H1 (cell line): ENCODE measurements at regions not wholly inside any gene's neighbourhood (a gene's known extent, or its start where the extent isn't known, plus 50 kb on each side); places are given as distances from the start of the nearest gene placed in this dataset.

Experiments
- CTCF ChIA-PET: fragments of 300-600 bp; sonication (Branson Sonifier 250); formaldehyde crosslinking; loops from one replicate; lab custom pipeline; 2021; ENCODE audit not compliant: partially characterized antibody; lab: Charles Lee
- POLR2A ChIA-PET: fragments of 300-600 bp; sonication (Branson Sonifier 250); formaldehyde crosslinking; loops from one replicate; lab custom pipeline; 2021; ENCODE audit warnings: inconsistent platforms; ENCODE audit not compliant: partially characterized antibody; lab: Charles Lee
- DNase-seq, 2 experiments: peaks; one replicate each; pipeline versions ENCODE4 v3.0.0 to v3.0.0-alpha.2; 2010 to 2022; ENCODE audit warnings: low spot score in 2 of 2, low read depth in 1 of 2, mixed read lengths in 1 of 2
- FAIRE-seq: peaks from 2 replicates; lab custom pipeline; 2011; peaks lifted over from hg19 to GRCh38; lab: Jason Lieb, UNC
- H2AFZ ChIP-seq: 2 replicates; pipeline ENCODE4 v1.8.1; 2012; ENCODE audit warnings: low read length, inconsistent platforms
- H2AK5ac ChIP-seq: 2 replicates; pipeline ENCODE4 v1.6.1; 2013; ENCODE audit warnings: low read depth, low read length
- H2BK120ac ChIP-seq: replicated peaks from 2 replicates; pipeline ENCODE3; 2013; ENCODE audit warnings: low read depth, low read length, inconsistent platforms
- H2BK12ac ChIP-seq: 2 replicates; pipeline ENCODE4 v1.6.1; 2013; ENCODE audit warnings: low read depth, low read length
- H2BK15ac ChIP-seq: 2 replicates; pipeline ENCODE4 v1.6.1; 2013; ENCODE audit warnings: low read length
- H2BK20ac ChIP-seq: 2 replicates; pipeline ENCODE4 v1.6.1; 2013; ENCODE audit warnings: low read length
- H2BK5ac ChIP-seq: 2 replicates; pipeline ENCODE4 v1.6.1; 2013; ENCODE audit warnings: low read depth, low read length
- H3K14ac ChIP-seq: 2 replicates; pipeline ENCODE4 v1.6.1; 2013; ENCODE audit warnings: inconsistent platforms; ENCODE audit not compliant: insufficient read length
- H3K18ac ChIP-seq: 2 replicates; pipeline ENCODE4 v1.6.1; 2013; ENCODE audit warnings: low read length; ENCODE audit errors: extremely low read depth
- H3K23ac ChIP-seq: 2 replicates; pipeline ENCODE4 v1.6.1; 2013; ENCODE audit warnings: inconsistent platforms; ENCODE audit not compliant: insufficient read length
- H3K23me2 ChIP-seq: 2 replicates; pipeline ENCODE4 v1.6.1; 2013; ENCODE audit warnings: low read depth, low read length
- H3K27ac ChIP-seq: 2 replicates; pipeline ENCODE4 v1.6.1; 2011; ENCODE audit warnings: low read depth, low read length, inconsistent platforms
- H3K27me3 ChIP-seq, 4 experiments: replicated peaks in 1 of 4; 1 replicate in 1 of 4; 2 replicates in 3 of 4; pipeline versions ENCODE4 v1.6.1 to v1.8.1; 2011 to 2013; ENCODE audit warnings: low read length in 3 of 4, mild to moderate bottlenecking in 3 of 4, inconsistent platforms in 2 of 4, mixed read lengths in 2 of 4, moderate library complexity in 1 of 4; ENCODE audit not compliant: control insufficient read depth in 3 of 4, insufficient read depth in 3 of 4; ENCODE audit errors: extremely low read depth in 1 of 4
- H3K36me3 ChIP-seq, 4 experiments: 2 replicates each; pipeline versions ENCODE4 v1.6.1 to v1.8.1; 2011 to 2013; ENCODE audit warnings: mild to moderate bottlenecking in 4 of 4, low read length in 3 of 4, moderate library complexity in 2 of 4, control low read depth in 1 of 4, inconsistent platforms in 1 of 4; ENCODE audit not compliant: insufficient read depth in 4 of 4, control insufficient read depth in 2 of 4
- H3K4ac ChIP-seq: replicated peaks from 2 replicates; pipeline ENCODE3; 2013; ENCODE audit warnings: low read length, low read depth, mixed read lengths, inconsistent platforms; ENCODE audit not compliant: insufficient read length
- H3K4me1 ChIP-seq, 4 experiments: replicated peaks in 1 of 4; 1 replicate in 1 of 4; 2 replicates in 3 of 4; pipeline versions ENCODE4 v1.6.1 to v1.8.1; 2011 to 2013; ENCODE audit warnings: low read length in 3 of 4, inconsistent platforms in 2 of 4, mixed read lengths in 1 of 4; ENCODE audit not compliant: insufficient read depth in 4 of 4, control insufficient read depth in 3 of 4
- H3K4me2 ChIP-seq, 2 experiments: 2 replicates each; pipeline versions ENCODE4 v1.6.1 to v1.8.1; 2011 to 2013; ENCODE audit warnings: low read depth in 2 of 2, low read length in 2 of 2, control low read depth in 1 of 2, inconsistent platforms in 1 of 2, mild to moderate bottlenecking in 1 of 2; ENCODE audit not compliant: insufficient read depth in 1 of 2
- H3K4me3 ChIP-seq, 4 experiments: fragments of 200-600, 300-600 bp in 1 of 4; sonication (generic), shearing (Covaris generic), sonication (Bioruptor Twin) in 1 of 4; 2 replicates each; pipeline versions ENCODE4 v1.5.1 to v1.8.1; 2011 to 2016; ENCODE audit warnings: low read length in 4 of 4, low read depth in 3 of 4, control low read depth in 2 of 4, inconsistent platforms in 2 of 4, mild to moderate bottlenecking in 2 of 4, mixed read lengths in 1 of 4, moderate library complexity in 1 of 4; ENCODE audit not compliant: insufficient read depth in 2 of 4; ENCODE audit errors: extremely low read depth in 1 of 4
- H3K56ac ChIP-seq: replicated peaks from 2 replicates; pipeline ENCODE3; 2013; ENCODE audit warnings: low read depth, mild to moderate bottlenecking, mixed read lengths, low read length, inconsistent platforms; ENCODE audit not compliant: insufficient read length
- H3K79me1 ChIP-seq: 2 replicates; pipeline ENCODE4 v1.6.1; 2013; ENCODE audit warnings: low read depth, low read length, control low read depth
- H3K79me2 ChIP-seq, 2 experiments: 2 replicates each; pipeline versions ENCODE4 v1.6.1 to v1.8.1; 2012 to 2013; ENCODE audit warnings: low read length in 2 of 2, mild to moderate bottlenecking in 2 of 2, inconsistent platforms in 1 of 2; ENCODE audit not compliant: insufficient read depth in 2 of 2, control insufficient read depth in 1 of 2
- H3K9ac ChIP-seq, 4 experiments: replicated peaks in 1 of 4; 1 replicate in 1 of 4; 2 replicates in 3 of 4; pipeline versions ENCODE4 v1.6.1 to v1.8.1; 2011 to 2013; ENCODE audit warnings: low read depth in 3 of 4, low read length in 3 of 4, control low read depth in 2 of 4, mild to moderate bottlenecking in 2 of 4, moderate library complexity in 2 of 4, inconsistent platforms in 1 of 4; ENCODE audit errors: extremely low read depth in 1 of 4
- H3K9me3 ChIP-seq, 2 experiments: 2 replicates each; pipeline versions ENCODE4 v1.6.1 to v1.8.1; 2012 to 2013; ENCODE audit warnings: mild to moderate bottlenecking in 2 of 2, moderate library complexity in 2 of 2, control low read depth in 1 of 2, inconsistent platforms in 1 of 2, low read depth in 1 of 2, low read length in 1 of 2, mixed read lengths in 1 of 2; ENCODE audit not compliant: insufficient read depth in 2 of 2
- H4K20me1 ChIP-seq, 2 experiments: replicated peaks in 1 of 2; 2 replicates each; pipeline versions ENCODE3 to v1.8.1; 2011 to 2013; ENCODE audit warnings: inconsistent platforms in 2 of 2, low read length in 2 of 2, mild to moderate bottlenecking in 1 of 2; ENCODE audit not compliant: insufficient read depth in 2 of 2, control insufficient read depth in 1 of 2
- H4K5ac ChIP-seq: 2 replicates; pipeline ENCODE4 v1.6.1; 2013; ENCODE audit warnings: low read length, low read depth, mixed read lengths, inconsistent platforms; ENCODE audit not compliant: insufficient read length
- H4K8ac ChIP-seq: 2 replicates; pipeline ENCODE4 v1.8.0; 2013; ENCODE audit warnings: mild to moderate bottlenecking, moderate library complexity, low read length, inconsistent platforms; ENCODE audit not compliant: insufficient read depth; ENCODE audit errors: extremely low read depth
- H4K91ac ChIP-seq: replicated peaks from 2 replicates; pipeline ENCODE3; 2013; ENCODE audit warnings: low read length, mixed read lengths, inconsistent platforms; ENCODE audit not compliant: insufficient read length
- ASH2L ChIP-seq: fragments of 200-600, 300-600 bp; sonication (generic); IDR thresholded peaks from one replicate; pipeline ENCODE4 v1.7.1; 2017; ENCODE audit warnings: low read length
- BRCA1 ChIP-seq: IDR thresholded peaks from 2 replicates; pipeline ENCODE4 v1.6.1; 2012; ENCODE audit warnings: low read depth, low read length, improper control_type of control experiment
- CEBPB ChIP-seq: IDR thresholded peaks from 2 replicates; pipeline ENCODE4 v1.6.1; 2012; ENCODE audit warnings: low read depth, low read length
- HDAC2 ChIP-seq, 2 experiments: fragments of 300-600 bp in 1 of 2; sonication (generic) in 1 of 2; IDR thresholded peaks; 2 replicates each; pipeline ENCODE4 v1.6.1; 2011 to 2012; ENCODE audit warnings: low read depth in 2 of 2, low read length in 2 of 2, mild to moderate bottlenecking in 2 of 2, moderate library complexity in 2 of 2, borderline replicate concordance in 1 of 2, inconsistent platforms in 1 of 2
- JUN ChIP-seq: IDR thresholded peaks from 2 replicates; pipeline ENCODE4 v1.6.1; 2011; ENCODE audit warnings: low read depth, mild to moderate bottlenecking, improper control_type of control experiment, low read length
- RXRA ChIP-seq: IDR thresholded peaks from 2 replicates; pipeline ENCODE4 v1.6.1; 2011; ENCODE audit warnings: low read depth, mild to moderate bottlenecking, low read length, moderate library complexity; ENCODE audit not compliant: insufficient read depth
- SIX5 ChIP-seq: IDR thresholded peaks from 2 replicates; pipeline ENCODE4 v1.6.1; 2011; ENCODE audit warnings: mild to moderate bottlenecking, low read depth, low read length
- TCF12 ChIP-seq: IDR thresholded peaks from 2 replicates; pipeline ENCODE4 v1.6.1; 2011; ENCODE audit warnings: low read depth, mild to moderate bottlenecking, low read length
- WGBS, 2 experiments: shearing (Covaris generic) in 1 of 2; methylation state at CpG; one replicate each; pipeline versions ENCODE4 v1.1.6 to v1.1.7; 2013 to 2015; ENCODE audit warnings: low lambda C conversion rate in 2 of 2, mixed read lengths in 2 of 2, inconsistent platforms in 1 of 2, low coverage in 1 of 2, missing lambda C conversion rate in 1 of 2; ENCODE audit not compliant: insufficient replicate concordance in 2 of 2, insufficient coverage in 1 of 2, insufficient read length in 1 of 2; ENCODE audit errors: extremely low coverage in 1 of 2, missing lambda C conversion rate in 1 of 2; 5-methylcytosine and 5-hydroxymethylcytosine counted together

- Histone ChIP-seq H3K4ac (no peak overlapping the region), H2AK5ac (no peak overlapping the region), H4K20me1 (no peaks in the 10 kb centered on the region), H3K23ac (no peak overlapping the region), H3K4me3 (no peak overlapping the region), H4K91ac (no peak overlapping the region), H3K9me3 (no peaks in the 10 kb centered on the region), H2BK20ac (no peak overlapping the region), H3K27ac (no peak overlapping the region), H2BK5ac (no peak overlapping the region), H3K4me1 (peaks cover 0 to 13% (median 9%) of the 10 kb centered on the region in 4 experiments; a peak in 5 of 7 replicates), H3K79me2 (no peaks in the 10 kb centered on the region), H2BK120ac (no peak overlapping the region), H3K23me2 (peaks cover 6% of the 10 kb centered on the region; the same call in 1 of the 2 replicates), H3K4me2 (no peak overlapping the region), H4K8ac (no peak overlapping the region), H2BK12ac (no peak overlapping the region), H2BK15ac (0 out of 2 replicates have a peak overlapping the region, but pooled peaks have one; percentile 34), H2AFZ (no peak overlapping the region), H3K36me3 (no peaks in the 10 kb centered on the region), H4K5ac (no peak overlapping the region), H3K56ac (no peak overlapping the region), H3K27me3 (peaks cover 11 to 29% (median 21%) of the 10 kb centered on the region in 4 experiments), H3K18ac (no peak overlapping the region), H3K9ac (no peak overlapping the region), H3K14ac (no peak overlapping the region), H3K79me1 (no peaks in the 10 kb centered on the region)
- WGBS, 2 experiments, result 74% methylated on average over 27 of the region's 27 CpGs; no CpG with 5 or more reads in 1 of the 2 experiments
- DNase-seq (no peak), FAIRE-seq (no peak)
- POLR2A ChIA-PET, result interaction anchor here (0.8 kb wide), 1 partner anchor 120 kb away, joined by 3 read pairs; no protein-coding TSS in a partner anchor
- CTCF ChIA-PET, result interaction anchor here (0.8 to 4.8 kb wide), 31 partner anchors 9 to 571 kb away, joined by 3 to 92 read pairs (median 4); no protein-coding TSS in a partner anchor
- no peak for TF ChIP-seq BRCA1
- TF ChIP-seq SIX5, result no peak
- no peak for TF ChIP-seq TCF12
- TF ChIP-seq CEBPB, result no peak
- TF ChIP-seq HDAC2 (IDR thresholded peaks at IDR 0.05; ENCODE audit: borderline replicate concordance in 1 of 2, low read depth in 2 of 2, low read length in 2 of 2), result no peak
- no peak for TF ChIP-seq ASH2L
- no peak for TF ChIP-seq JUN
- no peak for TF ChIP-seq RXRA
Observed at GRCh38 chr6:165849534-165850430, 186.7 kb upstream of the PDE10A start.
